HG03139 (cell line): ENCODE measurements at regions not wholly inside any gene's neighbourhood (a gene's known extent, or its start where the extent isn't known, plus 50 kb on each side); places are given as distances from the start of the nearest gene placed in this dataset.
A peak's percentile ranks its signal among the peaks of the same experiment; 100 is the strongest.
"Not testable (repeated sequence)": the region's sequence is repeated elsewhere in the genome, so short reads cannot be mapped to it uniquely, and the experiment has no call there.

Experiments
- ATAC-seq: cut with Tn5 transposase; IDR thresholded peaks from one replicate; pipeline ENCODE4 v1.9.1; 2021; ENCODE audit not compliant: unreplicated experiment

GRCh38 chr5:63125862-63126261 is 547.2 kb downstream of the LRRC70 start:
- ATAC-seq = peak; percentile 83

- ATAC-seq = no peak
Observed at GRCh38 chr5:63125392-63125791, 546.8 kb downstream of the LRRC70 start.

- no peak for ATAC-seq
Observed at GRCh38 chr5:63124266-63124665, 545.6 kb downstream of the LRRC70 start.

GRCh38 chr5:63121471-63121870 is 542.9 kb downstream of the LRRC70 start:
- no peak for ATAC-seq

- no peak for ATAC-seq
Observed at GRCh38 chr5:63118221-63118620, 539.6 kb downstream of the LRRC70 start.

GRCh38 chr5:63111891-63112290 is 533.3 kb downstream of the LRRC70 start:
- no peak for ATAC-seq

- no peak for ATAC-seq
Observed at GRCh38 chr5:63101870-63102269, 523.3 kb downstream of the LRRC70 start.

GRCh38 chr5:63097286-63097685 is 518.7 kb downstream of the LRRC70 start:
- no peak for ATAC-seq

- ATAC-seq = no peak
Observed at GRCh38 chr5:63094730-63095129, 516.1 kb downstream of the LRRC70 start.

- no peak for ATAC-seq
Observed at GRCh38 chr5:63089147-63089546, 510.5 kb downstream of the LRRC70 start.

GRCh38 chr5:63085561-63085960 is 506.9 kb downstream of the LRRC70 start:
- ATAC-seq = no peak

- ATAC-seq = not testable (repeated sequence)
Observed at GRCh38 chr5:63083689-63084088, 505.1 kb downstream of the LRRC70 start.

- no peak for ATAC-seq
Observed at GRCh38 chr5:63081402-63081801, 502.8 kb downstream of the LRRC70 start.

GRCh38 chr5:63070001-63070400 is 491.4 kb downstream of the LRRC70 start:
- ATAC-seq = no peak

- ATAC-seq = no peak
Observed at GRCh38 chr5:63055421-63055820, 476.8 kb downstream of the LRRC70 start.

GRCh38 chr5:63053019-63053638 is 474.5 kb downstream of the LRRC70 start:
- ATAC-seq = no peak

GRCh38 chr5:63050916-63051315 is 472.3 kb downstream of the LRRC70 start:
- ATAC-seq = no peak

- no peak for ATAC-seq
Observed at GRCh38 chr5:63049935-63050334, 471.3 kb downstream of the LRRC70 start.

GRCh38 chr5:63043792-63044191 is 465.2 kb downstream of the LRRC70 start:
- ATAC-seq = no peak

- ATAC-seq = no peak
Observed at GRCh38 chr5:63032343-63032742, 453.7 kb downstream of the LRRC70 start.

GRCh38 chr5:63029891-63030290 is 451.3 kb downstream of the LRRC70 start:
- no peak for ATAC-seq

- ATAC-seq = no peak
Observed at GRCh38 chr5:63025679-63026078, 447.1 kb downstream of the LRRC70 start.

GRCh38 chr5:63022403-63022802 is 443.8 kb downstream of the LRRC70 start:
- no peak for ATAC-seq
